Loucy (cell line): ENCODE measurements at regions not wholly inside any gene's neighbourhood (a gene's known extent, or its start where the extent isn't known, plus 50 kb on each side); places are given as distances from the start of the nearest gene placed in this dataset.

Experiments
- EZH2phosphoT487 ChIP-seq: fragments of 200-600 bp; IDR thresholded peaks from 2 replicates; pipeline ENCODE4 v1.6.1; 2018; ENCODE audit warnings: antibody characterized with exemption, mild to moderate bottlenecking, moderate library complexity, borderline replicate concordance
- TF ChIP-seq, protein P1 (sequence below): fragments of 200-600 bp; sonication (generic); conservative IDR thresholded peaks from 2 replicates; pipeline ENCODE4 v1.5.1; 2014; ENCODE audit warnings: mild to moderate bottlenecking, antibody characterized with exemption, low read length

GRCh38 chr3:88623709-88624108 lies 473.9 kb downstream of the C3orf38 start:
- TF ChIP-seq, protein P1, sequence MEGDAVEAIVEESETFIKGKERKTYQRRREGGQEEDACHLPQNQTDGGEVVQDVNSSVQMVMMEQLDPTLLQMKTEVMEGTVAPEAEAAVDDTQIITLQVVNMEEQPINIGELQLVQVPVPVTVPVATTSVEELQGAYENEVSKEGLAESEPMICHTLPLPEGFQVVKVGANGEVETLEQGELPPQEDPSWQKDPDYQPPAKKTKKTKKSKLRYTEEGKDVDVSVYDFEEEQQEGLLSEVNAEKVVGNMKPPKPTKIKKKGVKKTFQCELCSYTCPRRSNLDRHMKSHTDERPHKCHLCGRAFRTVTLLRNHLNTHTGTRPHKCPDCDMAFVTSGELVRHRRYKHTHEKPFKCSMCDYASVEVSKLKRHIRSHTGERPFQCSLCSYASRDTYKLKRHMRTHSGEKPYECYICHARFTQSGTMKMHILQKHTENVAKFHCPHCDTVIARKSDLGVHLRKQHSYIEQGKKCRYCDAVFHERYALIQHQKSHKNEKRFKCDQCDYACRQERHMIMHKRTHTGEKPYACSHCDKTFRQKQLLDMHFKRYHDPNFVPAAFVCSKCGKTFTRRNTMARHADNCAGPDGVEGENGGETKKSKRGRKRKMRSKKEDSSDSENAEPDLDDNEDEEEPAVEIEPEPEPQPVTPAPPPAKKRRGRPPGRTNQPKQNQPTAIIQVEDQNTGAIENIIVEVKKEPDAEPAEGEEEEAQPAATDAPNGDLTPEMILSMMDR: no peak
- no peak for TF ChIP-seq EZH2phosphoT487
